Stimulated activated CD8-positive, alpha-beta memory T cell treated with anti-CD3 and anti-CD28 coated beads, Interleukin-7, amount 100 ng/mL, for 1 hour (primary cell): ENCODE measurements at regions not wholly inside any gene's neighbourhood (a gene's known extent, or its start where the extent isn't known, plus 50 kb on each side); places are given as distances from the start of the nearest gene placed in this dataset.

ENCODE experiments used
- DNase-seq, 2 donors: peaks; one replicate each; pipeline ENCODE4 v3.0.0-alpha.2; 2020; ENCODE audit warnings: low read depth in 2 of 2

DNA sequence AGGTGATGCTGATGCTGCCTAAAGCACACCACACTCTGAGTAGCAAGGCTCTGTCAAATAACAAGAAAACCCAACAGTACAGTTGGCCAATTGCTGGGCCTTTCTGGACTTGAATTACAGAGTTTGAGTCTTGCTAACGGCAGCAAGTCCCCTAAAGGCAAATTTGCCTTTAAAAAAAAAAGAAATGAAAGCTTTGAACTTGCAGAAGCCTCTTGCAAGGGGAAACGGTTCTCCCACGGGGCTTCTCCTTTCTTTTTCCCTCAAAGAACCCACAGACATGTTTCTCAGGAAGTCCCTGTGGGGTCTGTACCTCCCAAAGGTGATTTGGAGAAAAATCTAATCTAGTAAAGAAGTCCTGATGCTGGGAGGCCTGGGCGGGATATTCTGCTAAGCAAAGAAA is 191.3 kb upstream of the MYL2 start:
- no peak for DNase-seq

DNA sequence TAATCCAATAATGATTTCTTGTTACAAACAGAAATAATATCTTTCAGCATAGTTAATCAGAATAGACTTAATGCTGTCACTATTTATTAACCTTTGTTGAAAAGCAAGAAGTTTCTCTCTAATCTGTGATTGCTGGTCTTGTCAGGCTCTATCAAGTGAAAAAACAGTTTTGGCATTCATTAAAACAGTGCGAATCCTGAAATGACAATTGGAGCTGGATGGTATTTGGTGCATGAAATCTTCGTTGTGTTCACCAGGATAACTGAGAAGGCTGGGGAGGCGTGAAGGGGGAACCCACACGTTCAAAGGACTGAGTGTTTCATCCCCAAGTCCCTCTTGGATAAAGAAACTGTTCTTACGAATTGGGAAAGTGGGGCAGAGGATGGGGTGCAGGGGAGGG is 190.2 kb upstream of the MYL2 start:
- DNase-seq, result no peak

DNA sequence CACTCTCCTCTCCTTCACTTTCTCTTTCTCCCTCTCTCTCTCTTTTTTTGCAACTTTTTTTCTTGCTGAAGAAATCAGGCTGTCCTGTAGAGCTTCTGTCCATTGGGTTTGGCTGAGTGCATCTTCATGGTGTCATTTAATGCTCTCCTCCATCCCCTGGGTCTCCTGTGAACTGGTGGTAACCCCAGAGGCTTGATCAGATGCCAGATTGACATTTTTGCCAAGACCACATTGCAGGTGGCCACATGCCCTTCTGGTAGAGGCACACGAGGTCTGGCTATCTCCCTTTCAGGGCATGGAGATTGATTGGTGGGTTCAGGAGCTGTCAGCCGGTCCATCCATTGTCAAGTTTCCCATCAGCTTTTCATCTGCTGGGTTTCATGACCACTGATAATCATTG is 188.3 kb upstream of the MYL2 start:
- DNase-seq, result no peak

DNA sequence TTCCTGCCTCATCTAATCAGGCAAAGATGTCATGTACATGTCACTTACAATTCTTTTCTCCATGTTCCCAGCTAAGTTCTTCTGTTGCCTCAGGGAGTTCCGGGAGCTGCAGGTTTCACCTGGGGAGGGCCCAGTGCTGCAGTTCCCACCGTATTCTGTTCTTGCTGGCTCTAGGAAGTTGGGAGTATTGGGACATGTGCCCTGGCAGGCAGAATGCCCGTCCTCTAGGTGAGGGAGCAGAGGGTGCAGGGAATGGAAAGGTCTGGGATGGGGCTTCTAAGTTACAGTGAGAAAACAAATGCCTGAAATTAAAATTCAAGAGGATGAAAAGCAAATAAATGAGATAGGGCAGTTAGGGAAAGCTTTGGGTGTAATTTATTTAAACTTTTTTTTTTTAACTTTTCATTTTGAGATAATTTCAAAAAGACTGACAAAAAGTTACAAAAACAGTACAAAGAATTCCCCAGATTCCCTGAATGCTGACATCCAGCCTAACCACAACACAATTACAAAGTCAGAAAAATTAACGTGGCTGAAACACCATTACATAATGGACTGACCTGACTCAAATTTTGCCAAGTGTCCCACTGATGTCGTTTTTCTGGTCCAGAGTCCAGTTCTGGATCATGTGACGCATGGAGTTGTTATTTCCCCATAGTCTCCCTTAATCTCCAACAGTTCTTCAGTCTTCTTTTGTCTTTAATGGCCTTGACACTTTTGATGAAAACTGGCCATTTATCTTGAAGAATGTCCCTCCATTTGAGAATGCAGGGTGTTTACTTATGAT is 187.2 kb upstream of the MYL2 start:
- DNase-seq, result no peak

DNA sequence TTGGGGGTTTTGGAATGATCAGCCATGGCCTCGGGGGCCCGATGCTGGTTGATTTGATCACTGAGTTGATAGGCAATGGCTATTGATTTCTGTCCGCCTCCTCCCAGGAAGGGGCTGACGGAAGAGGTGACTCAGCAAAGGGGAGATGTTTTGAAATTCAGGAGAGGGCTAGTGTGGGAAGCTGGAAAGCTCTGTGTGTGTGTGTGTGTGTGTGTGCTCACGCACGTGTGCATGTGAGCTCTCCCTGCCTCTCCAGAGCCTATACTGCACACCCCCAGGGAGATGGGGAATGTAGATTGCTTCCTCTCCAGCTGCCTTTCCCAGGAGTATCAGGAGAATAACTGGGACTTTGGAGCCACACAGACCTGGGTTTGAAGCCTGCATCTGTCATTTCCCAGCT is 184.9 kb upstream of the MYL2 start:
- DNase-seq, result no peak

DNA sequence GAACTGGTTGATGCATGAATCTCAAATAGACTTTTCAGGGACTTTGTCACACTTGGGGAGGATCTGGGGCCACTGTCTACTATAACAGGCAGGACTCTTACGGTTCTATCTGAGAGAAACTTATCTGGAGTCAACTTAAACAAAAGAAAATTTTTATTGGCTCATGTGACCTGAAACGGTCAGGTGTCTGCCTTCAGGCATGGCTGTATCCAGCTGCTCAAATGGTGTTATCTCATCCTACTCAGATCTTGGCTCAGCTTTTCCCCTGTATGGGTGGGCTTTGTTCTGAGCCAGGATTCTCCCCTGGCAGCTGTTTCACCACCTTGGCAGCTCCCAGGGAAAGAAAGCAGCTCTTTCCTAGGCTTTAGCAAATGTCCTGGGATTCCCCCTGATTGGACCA is 183.2 kb upstream of the MYL2 start:
- no peak for DNase-seq

DNA sequence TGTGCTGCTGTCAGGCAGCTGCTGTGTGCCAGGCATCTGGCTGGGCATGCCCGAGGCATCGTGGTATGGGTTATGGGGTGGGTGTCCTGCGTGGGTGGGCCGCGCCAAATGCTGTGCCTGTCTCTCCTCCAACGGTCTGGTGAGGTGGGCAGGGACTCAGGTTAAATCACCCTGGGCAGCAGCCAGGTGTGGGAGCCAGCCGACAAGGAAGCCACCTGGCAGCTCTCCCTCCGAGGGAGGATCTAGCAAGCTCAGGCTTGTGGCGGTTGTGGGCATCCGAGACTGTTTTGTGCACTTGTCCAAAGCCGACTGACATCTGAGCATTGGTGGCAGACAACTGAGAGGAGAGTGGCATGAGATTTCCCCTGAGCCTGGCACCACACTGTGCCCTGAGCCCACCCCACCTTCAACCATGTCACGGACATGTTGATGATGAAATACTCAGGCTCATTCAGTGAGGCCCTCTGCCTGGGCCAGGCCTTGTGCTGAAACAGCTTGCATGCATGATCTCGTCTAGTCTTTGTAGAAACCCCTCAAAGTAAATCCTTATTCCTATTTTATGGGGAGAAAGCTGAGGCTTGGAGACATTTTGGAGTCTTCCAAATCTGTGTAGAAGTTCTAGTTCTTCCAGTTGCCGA is 181.8 kb upstream of the MYL2 start:
- no peak for DNase-seq

DNA sequence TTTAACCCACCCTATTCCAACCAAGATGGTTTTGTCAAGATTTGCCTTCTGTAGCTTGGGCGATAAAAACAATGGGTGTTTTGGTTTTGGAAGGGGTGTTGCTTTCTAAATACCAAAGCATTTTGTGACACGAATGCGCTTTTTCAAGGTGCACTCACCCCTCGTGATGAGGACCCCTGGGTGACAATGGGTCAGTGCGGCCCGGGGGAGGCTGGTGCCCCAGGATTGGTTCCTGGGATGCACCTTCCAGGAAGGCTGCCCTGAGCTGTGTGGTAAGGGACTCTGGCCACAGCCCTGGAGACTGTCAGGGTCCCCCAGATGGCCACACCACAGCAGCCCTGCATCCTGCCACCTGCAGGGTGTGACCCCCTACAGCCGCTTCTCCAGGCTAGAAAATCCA is 180.6 kb upstream of the MYL2 start:
- no peak for DNase-seq

DNA sequence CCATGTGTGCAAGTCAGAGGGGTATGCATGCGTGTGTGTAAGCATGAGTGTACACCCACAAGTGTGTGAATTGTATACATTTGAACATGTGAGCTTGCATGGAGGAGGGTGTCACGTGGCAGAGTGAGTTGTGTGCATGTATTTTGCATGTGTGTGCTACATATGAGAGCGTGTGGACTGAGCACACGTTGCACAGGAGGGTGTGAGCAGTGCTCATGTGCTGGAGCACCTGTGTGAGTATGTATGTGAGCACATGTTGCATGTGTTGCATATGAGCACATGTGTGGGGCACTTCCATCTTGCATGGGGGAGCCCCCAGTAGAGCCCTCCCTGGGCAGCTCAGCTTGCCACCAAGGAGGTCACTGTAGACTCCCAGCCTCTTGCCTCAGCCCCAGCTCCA is 180.2 kb upstream of the MYL2 start:
- DNase-seq, result no peak

DNA sequence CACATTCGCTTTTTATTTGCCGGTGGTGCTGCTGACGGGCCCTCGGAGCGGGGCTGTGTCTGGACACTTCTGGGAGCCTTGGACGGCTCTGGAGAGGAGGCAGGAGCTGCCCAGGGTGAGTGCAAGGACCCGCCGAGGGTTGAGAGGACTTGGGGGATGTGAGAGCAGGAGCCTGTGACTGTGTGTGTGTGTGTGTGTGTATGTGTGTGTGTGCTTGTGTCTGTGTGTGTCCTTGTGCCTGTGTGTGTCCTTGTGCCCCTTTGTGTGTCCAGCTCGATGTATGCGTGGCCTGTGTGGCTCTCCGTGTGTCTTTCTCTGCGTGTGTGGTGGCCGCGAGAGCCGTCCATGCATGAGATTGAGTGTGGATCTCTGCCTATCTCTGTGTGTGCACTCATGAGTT is 179.6 kb upstream of the MYL2 start:
- DNase-seq, result no peak

DNA sequence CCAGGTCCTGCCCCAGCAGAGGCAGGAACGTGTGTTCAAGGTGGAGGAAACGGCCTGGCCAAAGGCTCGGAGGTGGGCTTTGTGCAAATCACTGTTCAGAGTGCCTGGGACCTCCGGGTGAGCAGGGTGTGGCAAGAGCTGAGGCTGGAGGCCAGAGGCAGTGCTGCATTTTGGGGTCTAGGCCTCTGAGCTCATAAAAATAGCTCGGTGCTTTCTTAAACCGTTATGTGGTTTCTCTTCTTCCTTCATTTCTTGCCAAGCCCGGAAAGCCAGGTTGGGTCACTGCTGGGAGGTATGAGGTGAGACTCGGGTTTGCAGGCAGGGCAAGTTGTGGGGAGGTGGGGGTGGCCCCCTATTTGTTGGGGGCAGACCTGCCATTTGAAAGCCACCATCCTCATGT is 178.8 kb upstream of the MYL2 start:
- DNase-seq, result no peak

DNA sequence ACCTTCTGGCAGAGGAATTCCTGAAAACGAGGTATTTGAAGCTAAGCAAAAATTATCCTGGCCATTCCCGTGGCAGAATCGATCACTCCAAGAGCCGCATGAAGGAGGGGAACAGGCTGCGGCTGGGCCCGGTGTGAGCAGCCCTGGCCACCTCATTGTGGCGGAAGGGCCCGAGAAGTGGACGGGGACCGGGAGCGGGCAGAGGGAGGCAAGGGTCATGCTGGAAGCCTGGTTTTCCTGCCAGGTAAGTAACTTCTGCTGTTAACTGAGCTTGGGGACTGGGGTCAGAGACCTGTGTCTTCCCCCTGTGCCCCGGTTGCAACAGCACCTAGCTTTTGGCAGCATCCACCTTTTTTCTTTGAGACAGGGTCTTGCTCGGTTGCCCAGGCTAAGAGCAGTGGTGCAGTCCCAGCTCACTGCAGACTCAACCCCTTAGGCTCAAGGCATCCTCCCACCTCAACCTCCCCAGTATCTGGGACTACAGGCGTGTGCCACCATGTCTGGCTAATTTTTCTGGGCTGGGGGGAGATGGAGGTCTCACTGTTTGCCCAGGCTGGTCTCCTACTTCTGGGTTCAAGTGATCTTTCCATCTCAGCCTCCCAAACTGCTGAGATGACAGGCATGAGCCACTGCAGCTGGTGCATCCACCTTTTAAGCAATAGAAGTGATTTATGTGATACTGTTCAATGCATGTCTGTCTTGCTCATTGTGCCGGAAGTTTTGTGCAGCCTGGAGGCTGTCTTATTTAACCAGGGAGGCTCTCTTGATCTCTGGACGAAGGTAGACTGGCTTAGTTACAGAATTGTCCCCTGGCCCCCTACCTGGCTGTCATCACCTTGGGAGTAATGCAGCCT is 174.0 kb upstream of the MYL2 start:
- no peak for DNase-seq

DNA sequence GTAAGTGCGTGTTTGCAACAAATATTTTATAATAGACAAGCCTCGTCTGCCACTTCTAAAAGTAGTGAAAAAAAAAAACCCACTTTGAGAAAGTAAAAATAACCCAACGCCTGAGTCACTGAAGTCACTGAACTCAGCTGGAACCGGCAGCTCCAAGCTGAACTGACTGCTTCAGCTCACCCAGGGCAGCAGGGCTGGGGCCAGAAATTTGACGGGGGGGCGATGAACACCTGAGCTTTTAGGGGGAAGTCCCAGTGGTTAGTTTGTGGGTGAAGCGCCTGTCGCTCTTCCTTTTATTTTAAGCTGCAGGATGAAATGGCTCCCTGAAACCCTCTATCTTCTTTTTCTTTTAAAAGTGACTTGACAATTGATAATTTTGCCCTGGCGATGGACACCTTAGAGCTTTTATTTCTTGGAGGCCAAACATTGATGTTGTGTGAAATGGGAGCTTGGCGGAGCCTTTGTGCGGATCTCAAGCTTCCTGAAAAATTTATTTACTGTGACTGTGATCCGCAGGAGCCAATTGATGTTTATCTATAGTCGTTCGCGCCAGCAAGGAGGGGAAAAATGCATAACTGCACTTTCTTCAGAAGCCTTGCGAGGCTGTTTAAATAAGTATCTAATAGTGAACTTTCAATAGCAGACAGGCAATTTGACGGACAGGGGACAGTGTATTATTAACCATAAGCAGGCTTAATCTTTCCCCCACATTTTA is 173.2 kb upstream of the MYL2 start:
- DNase-seq, result no peak

DNA sequence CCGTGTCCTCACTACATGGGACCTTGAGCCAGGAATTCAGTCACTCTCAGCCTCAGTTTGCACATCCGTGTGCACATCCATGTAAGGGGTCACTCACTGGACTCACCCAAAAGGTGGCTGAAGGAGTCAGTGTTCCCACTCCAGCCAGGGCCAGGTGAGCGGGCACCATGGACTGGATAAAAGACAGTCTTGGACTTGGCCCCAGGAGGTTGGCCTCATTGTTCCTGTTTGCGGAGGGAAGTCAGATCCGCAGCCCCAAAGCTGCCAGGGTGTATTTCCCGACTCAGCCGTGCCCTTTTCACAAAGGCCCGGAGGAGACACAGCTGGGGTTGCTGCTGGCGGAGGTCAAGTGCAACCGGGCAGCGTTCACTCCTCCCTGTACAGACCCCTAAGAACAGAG is 170.7 kb upstream of the MYL2 start:
- no peak for DNase-seq

DNA sequence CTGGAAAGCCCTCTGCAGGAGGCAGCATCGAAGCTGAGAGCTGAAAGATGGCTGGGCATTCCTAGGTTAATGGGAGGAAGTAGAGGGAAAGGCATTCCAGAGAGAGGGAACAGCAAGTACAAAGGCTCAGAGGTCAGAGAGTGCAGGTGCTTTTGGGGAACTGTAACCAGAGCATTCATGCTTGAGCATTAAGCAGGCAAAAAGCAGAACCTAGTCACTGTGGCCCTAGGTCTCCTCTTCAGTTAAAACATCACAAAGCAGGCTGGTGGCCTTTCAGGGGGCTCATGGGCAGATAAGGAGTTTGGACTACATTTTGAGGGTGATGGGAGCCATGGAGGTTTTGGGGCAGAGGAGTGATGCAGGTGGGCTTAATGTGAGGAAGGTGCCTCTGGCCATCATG is 169.2 kb upstream of the MYL2 start:
- DNase-seq, result no peak

DNA sequence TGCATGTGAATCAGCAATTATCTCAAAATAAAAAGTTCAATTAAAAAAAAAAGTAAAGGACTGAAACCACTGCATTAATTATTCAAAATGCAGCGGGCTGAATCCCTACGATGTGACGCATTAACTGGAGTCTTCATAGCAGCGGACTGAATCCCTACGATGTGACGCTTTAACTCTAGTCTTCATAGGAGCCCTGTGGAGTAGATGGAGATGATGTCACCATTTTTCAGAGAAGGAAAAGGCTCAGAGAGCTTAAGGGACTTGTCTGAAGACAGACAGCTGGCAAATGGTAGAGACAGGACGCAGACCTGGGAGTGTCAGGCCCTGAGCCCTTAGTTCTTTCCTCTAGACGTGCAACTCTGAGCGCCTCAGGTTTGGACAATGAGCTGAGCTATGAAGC is 168.0 kb upstream of the MYL2 start:
- DNase-seq, result no peak

DNA sequence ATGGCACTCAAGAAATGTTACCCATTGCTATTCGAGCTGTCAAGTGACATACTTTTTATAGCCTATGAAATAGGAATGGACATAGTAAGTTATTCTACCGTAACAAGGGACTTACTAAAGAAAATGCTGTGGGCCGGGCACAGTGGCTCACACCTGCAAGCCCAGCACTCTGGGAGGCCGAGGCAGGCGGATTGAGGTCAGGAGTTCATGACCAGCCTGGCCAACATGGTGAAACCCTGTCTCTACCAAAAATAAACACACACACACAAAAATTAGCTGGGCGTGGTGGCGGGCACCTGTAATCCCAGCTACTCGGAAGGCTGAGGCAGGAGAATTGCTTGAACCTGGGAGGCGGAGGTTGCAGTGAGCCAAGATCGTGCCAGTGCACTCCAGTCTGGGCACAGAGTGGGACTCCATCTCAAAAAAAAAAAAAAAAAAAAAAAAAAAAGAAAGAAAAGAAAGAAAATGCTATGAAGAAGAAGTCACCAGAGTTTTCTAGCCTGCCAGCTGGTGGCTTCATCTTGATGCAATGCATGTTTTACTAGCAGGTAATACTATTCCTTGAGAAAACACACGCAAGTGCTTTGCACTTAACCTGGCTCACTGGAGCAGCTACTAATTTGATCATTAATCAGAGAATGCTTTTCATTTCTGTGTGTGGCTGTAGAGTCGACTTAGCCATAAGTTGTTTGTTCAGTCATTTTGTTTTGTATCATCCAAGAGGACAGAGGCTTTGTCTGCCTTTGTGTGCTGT is 166.7 kb upstream of the MYL2 start:
- no peak for DNase-seq

DNA sequence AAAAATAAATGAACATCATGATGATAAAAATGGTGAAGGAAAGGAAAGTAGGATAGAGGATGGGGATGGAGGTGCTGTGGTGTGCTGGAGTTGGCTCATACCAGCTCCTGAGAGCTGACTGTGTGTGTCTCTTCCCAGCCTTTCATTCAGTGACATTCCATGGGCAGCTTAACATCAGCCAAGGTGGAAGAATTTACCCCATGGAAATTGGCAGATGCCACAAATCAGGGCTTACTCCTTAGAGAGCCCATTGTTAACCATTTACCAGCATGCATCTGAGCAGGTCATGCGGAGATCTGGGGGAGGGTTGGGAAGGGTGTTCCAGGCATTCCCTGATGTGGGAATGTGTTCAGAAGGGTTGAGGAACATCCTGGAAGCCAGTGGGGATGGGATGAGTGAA is 164.7 kb upstream of the MYL2 start:
- DNase-seq, result no peak

DNA sequence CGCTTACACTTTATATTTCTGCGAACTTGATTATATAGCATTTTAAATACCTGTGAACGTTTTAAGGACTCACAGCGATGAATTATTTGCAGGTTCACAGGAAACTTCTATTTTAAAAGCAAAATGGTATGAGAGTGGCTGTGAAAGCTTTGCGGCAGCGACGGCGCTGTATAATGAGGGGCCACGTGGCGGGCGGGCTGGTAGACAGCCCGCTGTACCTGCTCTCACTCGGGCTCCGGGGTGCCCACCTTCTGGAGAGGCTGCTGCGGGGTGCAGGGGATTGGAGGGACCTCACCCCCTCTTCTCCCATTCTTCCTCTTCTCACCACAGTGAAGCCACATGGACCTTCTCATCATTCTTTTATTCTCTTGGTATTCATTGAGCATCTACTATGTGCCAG is 164.2 kb upstream of the MYL2 start:
- DNase-seq, result no peak

DNA sequence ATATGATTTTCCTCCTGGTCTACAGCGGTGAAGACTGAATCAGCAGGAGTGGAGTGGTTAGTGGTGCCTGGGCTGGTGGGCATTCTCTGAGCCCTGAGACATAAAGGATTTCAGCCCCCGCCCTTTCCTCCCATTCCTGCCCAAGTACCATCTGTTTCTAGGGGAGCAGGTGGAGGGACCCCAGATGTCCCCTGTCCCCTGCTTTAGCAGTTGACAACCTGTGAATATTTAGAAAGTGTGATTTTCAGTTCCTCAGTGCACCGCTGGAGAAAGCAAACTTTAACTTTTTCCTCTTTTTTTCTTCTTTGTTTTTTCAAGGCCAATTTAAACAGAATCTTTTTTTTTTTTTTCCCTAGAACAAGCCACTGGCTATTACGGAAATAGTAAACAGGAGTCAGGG is 163.8 kb upstream of the MYL2 start:
- DNase-seq, result no peak

DNA sequence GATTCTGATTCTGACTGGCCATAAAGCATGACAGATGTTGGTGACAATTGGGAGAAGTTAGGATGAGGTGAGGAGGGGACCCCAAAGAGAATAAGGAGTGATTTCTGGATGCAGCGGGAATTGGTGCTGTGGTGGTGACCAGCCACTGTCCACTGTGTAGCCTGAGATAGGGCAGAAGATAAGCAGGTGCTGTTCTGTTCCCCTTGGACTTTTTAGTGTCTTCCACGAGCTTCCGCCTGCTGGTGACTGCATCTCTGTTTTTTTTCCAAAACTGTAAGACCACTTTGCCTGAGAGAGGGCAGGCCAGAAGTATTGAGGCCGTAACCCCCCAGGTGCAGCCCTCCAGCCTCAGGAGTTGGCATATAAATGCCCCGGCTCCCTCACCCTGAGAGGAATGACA is 161.2 kb upstream of the MYL2 start:
- DNase-seq, result no peak

DNA sequence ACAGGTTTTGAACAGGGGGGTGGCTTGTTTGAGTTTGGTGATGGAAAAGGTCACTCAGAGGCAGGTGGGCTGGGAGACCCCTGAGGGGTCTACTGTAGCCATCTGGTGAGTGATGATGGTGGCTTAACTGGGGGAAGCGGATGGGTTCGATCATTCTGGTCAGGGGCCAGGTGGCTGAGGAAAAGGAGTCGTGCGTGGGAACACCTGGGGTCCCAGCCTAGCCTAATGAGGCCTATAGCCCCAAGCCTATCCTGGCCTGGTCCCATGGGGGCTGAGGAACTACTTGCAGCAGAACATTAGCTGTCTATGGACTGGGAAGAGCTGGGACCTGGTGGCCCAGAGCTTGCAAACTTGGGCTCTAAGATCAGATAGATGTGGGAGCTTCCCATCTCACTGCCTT is 158.4 kb upstream of the MYL2 start:
- no peak for DNase-seq
